Keratinocyte (primary cell): ENCODE measurements at regions not wholly inside any gene's neighbourhood (a gene's known extent, or its start where the extent isn't known, plus 50 kb on each side); places are given as distances from the start of the nearest gene placed in this dataset.

Experiments used
- DNase-seq: peaks from one replicate; pipeline ENCODE4 v3.0.0-alpha.2; 2011; ENCODE audit warnings: low read depth, missing footprints, low spot score
- FAIRE-seq: peaks from 2 replicates; lab custom pipeline; 2011; peaks lifted over from hg19 to GRCh38; lab: Jason Lieb, UNC
- H2AFZ ChIP-seq: 2 replicates; pipeline ENCODE4 v1.6.0; 2012; ENCODE audit warnings: low read length, control low read depth, inconsistent platforms; ENCODE audit not compliant: control insufficient read depth
- H3K27ac ChIP-seq: 2 replicates; pipeline ENCODE4 v1.5.1; 2011; ENCODE audit warnings: low read length; ENCODE audit not compliant: control insufficient read depth, insufficient read depth
- H3K27me3 ChIP-seq: 3 replicates; pipeline ENCODE4 v1.6.0; 2011; ENCODE audit warnings: low read length; ENCODE audit not compliant: control insufficient read depth, insufficient read depth; ENCODE audit errors: extremely low read depth
- H3K36me3 ChIP-seq, 2 experiments: 2 replicates in 1 of 2; 3 replicates in 1 of 2; pipeline ENCODE4 v1.5.1; 2011; ENCODE audit warnings: low read length in 2 of 2, mild to moderate bottlenecking in 1 of 2; ENCODE audit not compliant: control insufficient read depth in 2 of 2, insufficient read depth in 2 of 2; ENCODE audit errors: extremely low read depth in 1 of 2
- H3K4me1 ChIP-seq: 3 replicates; pipeline ENCODE4 v1.5.1; 2011; ENCODE audit warnings: low read length; ENCODE audit not compliant: control insufficient read depth, insufficient read depth; ENCODE audit errors: extremely low read depth
- H3K4me2 ChIP-seq: 3 replicates; pipeline ENCODE4 v1.6.0; 2011; ENCODE audit warnings: low read depth, low read length; ENCODE audit not compliant: control insufficient read depth, insufficient read depth; ENCODE audit errors: extremely low read depth
- H3K4me3 ChIP-seq, 3 experiments: fragments of 200-600 bp in 1 of 3; sonication (generic) in 1 of 3; 2 replicates in 2 of 3; 3 replicates in 1 of 3; pipeline ENCODE4 v1.5.1; 2011 to 2016; ENCODE audit warnings: low read length in 3 of 3, mild to moderate bottlenecking in 3 of 3, control low read depth in 2 of 3, inconsistent platforms in 1 of 3, low read depth in 1 of 3, mixed read lengths in 1 of 3, mixed run types in 1 of 3, moderate library complexity in 1 of 3; ENCODE audit not compliant: control insufficient read depth in 2 of 3, insufficient read depth in 2 of 3; ENCODE audit errors: extremely low read depth in 1 of 3
- H3K79me2 ChIP-seq: 2 replicates; pipeline ENCODE4 v1.6.0; 2012; ENCODE audit warnings: low read length; ENCODE audit not compliant: control insufficient read depth, insufficient read depth
- H3K9ac ChIP-seq: 3 replicates; pipeline ENCODE4 v1.6.0; 2011; ENCODE audit warnings: low read length; ENCODE audit not compliant: control insufficient read depth, insufficient read depth; ENCODE audit errors: extremely low read depth
- H3K9me1 ChIP-seq: 3 replicates; pipeline ENCODE4 v1.6.0; 2011; ENCODE audit warnings: low read length; ENCODE audit not compliant: control insufficient read depth, insufficient read depth; ENCODE audit errors: extremely low read depth
- H3K9me3 ChIP-seq: 2 replicates; pipeline ENCODE4 v1.5.1; 2012; ENCODE audit warnings: low read depth, low read length; ENCODE audit not compliant: control insufficient read depth
- H4K20me1 ChIP-seq: 3 replicates; pipeline ENCODE4 v1.6.0; 2011; ENCODE audit warnings: low read length; ENCODE audit not compliant: control insufficient read depth, insufficient read depth; ENCODE audit errors: extremely low read depth
- CTCF ChIP-seq, 3 experiments: IDR thresholded peaks in 1 of 3; conservative IDR thresholded peaks in 1 of 3; optimal IDR thresholded peaks in 1 of 3; 2 replicates in 2 of 3; 3 replicates in 1 of 3; pipeline versions ENCODE3 to v1.5.1; 2011; ENCODE audit warnings: low read length in 3 of 3, mild to moderate bottlenecking in 3 of 3, moderate library complexity in 2 of 3, control low read depth in 1 of 3, inconsistent platforms in 1 of 3; ENCODE audit not compliant: insufficient read depth in 2 of 3; ENCODE audit errors: extremely low read depth in 1 of 3
- EZH2 ChIP-seq: IDR thresholded peaks from one replicate; pipeline ENCODE4 v1.6.1; 2012; ENCODE audit warnings: inconsistent platforms, mild to moderate bottlenecking, low read length, moderate library complexity
- dilution Hi-C: fragments of 300-500 bp; cut with MboI; formaldehyde crosslinking; loops from one replicate; pipeline ENCODE4 v1.7.0; 2020; ENCODE audit warnings: low sequenced_read_pairs; ENCODE audit not compliant: extremely low pct_ligation_motif_present

- Histone ChIP-seq H3K4me2 (no peak overlapping the region), H3K9me1 (no peaks in the 10 kb centered on the region), H3K79me2 (no peaks in the 10 kb centered on the region), H2AFZ (no peak overlapping the region), H3K9ac (no peak overlapping the region), H3K4me3 (no peak overlapping the region), H3K4me1 (no peaks in the 10 kb centered on the region), H3K36me3 (no peaks in the 10 kb centered on the region), H3K27me3 (no peaks in the 10 kb centered on the region), H4K20me1 (no peaks in the 10 kb centered on the region), H3K9me3 (no peaks in the 10 kb centered on the region), H3K27ac (no peak overlapping the region)
- DNase-seq (no peak), FAIRE-seq (no peak)
- TF ChIP-seq CTCF (optimal IDR thresholded peaks at IDR 0.05 in 1 of 3, IDR thresholded peaks at IDR 0.05 in 1 of 3, conservative IDR thresholded peaks at IDR 0.05 in 1 of 3; ENCODE audit: extremely low read depth in 1 of 3, insufficient read depth in 2 of 3, low read length in 3 of 3), result no peak
- no peak for TF ChIP-seq EZH2
- dilution Hi-C loops, result no loop called here
Observed at GRCh38 chr12:58452546-58452945, 467.8 kb downstream of the LRIG3 start.

GRCh38 chr12:58453306-58453705 is 467.0 kb downstream of the LRIG3 start:
- H3K27ac ChIP-seq, result no peak overlapping the region
- no peak overlapping the region for H3K9ac ChIP-seq
- no peaks in the 10 kb centered on the region for H3K9me1 ChIP-seq
- H3K4me2 ChIP-seq, result no peak overlapping the region
- TF ChIP-seq CTCF (optimal IDR thresholded peaks at IDR 0.05 in 1 of 3, IDR thresholded peaks at IDR 0.05 in 1 of 3, conservative IDR thresholded peaks at IDR 0.05 in 1 of 3; ENCODE audit: extremely low read depth in 1 of 3, insufficient read depth in 2 of 3, low read length in 3 of 3) (no peak), EZH2 (no peak)
- no peak overlapping the region for H3K4me3 ChIP-seq
- no peak overlapping the region for H2AFZ ChIP-seq
- FAIRE-seq, result no peak
- DNase-seq, result no peak
- dilution Hi-C loops, result no loop called here
- no peaks in the 10 kb centered on the region for H3K4me1 ChIP-seq
- H3K9me3 ChIP-seq, result no peaks in the 10 kb centered on the region
- no peaks in the 10 kb centered on the region for H3K27me3 ChIP-seq
- H3K79me2 ChIP-seq, result no peaks in the 10 kb centered on the region
- H3K36me3 ChIP-seq, result no peaks in the 10 kb centered on the region
- H4K20me1 ChIP-seq, result no peaks in the 10 kb centered on the region
